SU-DHL-6 (cell line): ENCODE measurements at regions not wholly inside any gene's neighbourhood (a gene's known extent, or its start where the extent isn't known, plus 50 kb on each side); places are given as distances from the start of the nearest gene placed in this dataset.
"Not testable (repeated sequence)": the region's sequence is repeated elsewhere in the genome, so short reads cannot be mapped to it uniquely, and the experiment has no call there.

ENCODE experiments used
- H2AFZ ChIP-seq: fragments of 200-600 bp; sonication (generic); 2 replicates; pipeline ENCODE4 v1.6.1; 2014; ENCODE audit warnings: low read depth, mild to moderate bottlenecking, moderate library complexity, mixed read lengths, antibody characterized with exemption, low read length; ENCODE audit not compliant: severe bottlenecking
- H3F3A ChIP-seq: fragments of 200-600 bp; shearing (Covaris generic); 2 replicates; pipeline ENCODE4 v1.6.0; 2016; ENCODE audit warnings: antibody characterized with exemption, mild to moderate bottlenecking; ENCODE audit not compliant: insufficient read depth
- H3K27ac ChIP-seq: fragments of 200-600 bp; sonication (generic); 2 replicates; pipeline ENCODE4 v1.5.1; 2016; ENCODE audit warnings: low read depth, mild to moderate bottlenecking, low read length, moderate library complexity, mixed read lengths
- H3K27me3 ChIP-seq: fragments of 200-600 bp; sonication (generic), shearing (Covaris generic); 2 replicates; pipeline ENCODE4 v1.6.0; 2014; ENCODE audit warnings: mild to moderate bottlenecking, low read length
- H3K36me3 ChIP-seq: fragments of 200-600 bp; sonication (generic); 2 replicates; pipeline ENCODE4 v1.6.1; 2014; ENCODE audit warnings: mild to moderate bottlenecking, low read length, mixed read lengths
- H3K4me2 ChIP-seq: fragments of 300-600, 200-600 bp; shearing (Covaris generic), sonication (generic); 2 replicates; pipeline ENCODE4 v1.6.0; 2014; ENCODE audit warnings: low read length, low read depth, mild to moderate bottlenecking; ENCODE audit not compliant: poor library complexity, severe bottlenecking
- H3K4me3 ChIP-seq: fragments of 200-600 bp; sonication (generic); 2 replicates; pipeline ENCODE4 v1.5.1; 2014; ENCODE audit warnings: antibody characterized with exemption, low read length, mild to moderate bottlenecking, mixed read lengths; ENCODE audit not compliant: insufficient read depth, poor library complexity, severe bottlenecking
- H3K79me2 ChIP-seq: fragments of 200-600 bp; sonication (generic); 2 replicates; pipeline ENCODE4 v1.6.1; 2014; ENCODE audit warnings: mild to moderate bottlenecking, low read length, moderate library complexity; ENCODE audit not compliant: insufficient read depth
- H3K9ac ChIP-seq: fragments of 200-600 bp; sonication (generic); 2 replicates; pipeline ENCODE4 v1.7.0; 2014; ENCODE audit warnings: mild to moderate bottlenecking, low read length
- H3K9me2 ChIP-seq: fragments of 200-600 bp; sonication (generic); replicated peaks from 2 replicates; pipeline ENCODE4 v1.6.1; 2014; ENCODE audit warnings: low read length; ENCODE audit not compliant: insufficient read depth
- H3K9me3 ChIP-seq: fragments of 200-600 bp; sonication (generic); 2 replicates; pipeline ENCODE4 v1.6.1; 2014; ENCODE audit warnings: low read length, mixed read lengths; ENCODE audit not compliant: insufficient read depth
- H4K20me1 ChIP-seq: fragments of 200-600 bp; sonication (generic); 2 replicates; pipeline ENCODE4 v1.6.1; 2014; ENCODE audit warnings: low read depth, mild to moderate bottlenecking, antibody characterized with exemption, low read length, moderate library complexity, mixed read lengths
- EZH2phosphoT487 ChIP-seq: fragments of 200-600 bp; sonication (generic), shearing (Covaris generic); conservative IDR thresholded peaks from 2 replicates; pipeline ENCODE4 v1.6.1; 2018; ENCODE audit warnings: mild to moderate bottlenecking, antibody characterized with exemption, low read length, moderate library complexity, mixed read lengths
- TF ChIP-seq, protein P1 (sequence below): fragments of 200-600 bp; sonication (generic); IDR thresholded peaks from one replicate; pipeline ENCODE4 v1.5.1; 2017; ENCODE audit warnings: antibody characterized with exemption, mild to moderate bottlenecking, low read length, moderate library complexity; ENCODE audit not compliant: insufficient read depth, poor library complexity, severe bottlenecking

DNA sequence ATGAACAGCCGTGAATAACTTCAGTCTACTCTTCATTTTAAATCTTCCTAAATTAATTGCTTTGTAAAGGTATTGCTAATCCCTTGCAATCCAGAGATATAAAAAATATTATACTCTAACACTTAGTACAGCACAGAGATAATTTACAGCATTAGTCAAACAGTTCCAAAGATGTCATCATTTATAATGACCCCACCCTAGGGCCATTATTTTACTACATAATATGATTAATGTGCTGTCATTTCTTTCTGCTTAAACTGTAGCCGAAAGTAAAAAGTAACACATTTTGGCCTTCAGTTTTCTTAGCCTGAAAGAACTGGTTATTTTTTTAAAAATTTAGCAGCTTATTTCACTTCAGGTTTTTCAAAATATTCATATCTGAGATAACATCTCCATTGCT lies 256.3 kb upstream of the RFC3 start:
- no peak for TF ChIP-seq EZH2phosphoT487
- TF ChIP-seq, protein P1, sequence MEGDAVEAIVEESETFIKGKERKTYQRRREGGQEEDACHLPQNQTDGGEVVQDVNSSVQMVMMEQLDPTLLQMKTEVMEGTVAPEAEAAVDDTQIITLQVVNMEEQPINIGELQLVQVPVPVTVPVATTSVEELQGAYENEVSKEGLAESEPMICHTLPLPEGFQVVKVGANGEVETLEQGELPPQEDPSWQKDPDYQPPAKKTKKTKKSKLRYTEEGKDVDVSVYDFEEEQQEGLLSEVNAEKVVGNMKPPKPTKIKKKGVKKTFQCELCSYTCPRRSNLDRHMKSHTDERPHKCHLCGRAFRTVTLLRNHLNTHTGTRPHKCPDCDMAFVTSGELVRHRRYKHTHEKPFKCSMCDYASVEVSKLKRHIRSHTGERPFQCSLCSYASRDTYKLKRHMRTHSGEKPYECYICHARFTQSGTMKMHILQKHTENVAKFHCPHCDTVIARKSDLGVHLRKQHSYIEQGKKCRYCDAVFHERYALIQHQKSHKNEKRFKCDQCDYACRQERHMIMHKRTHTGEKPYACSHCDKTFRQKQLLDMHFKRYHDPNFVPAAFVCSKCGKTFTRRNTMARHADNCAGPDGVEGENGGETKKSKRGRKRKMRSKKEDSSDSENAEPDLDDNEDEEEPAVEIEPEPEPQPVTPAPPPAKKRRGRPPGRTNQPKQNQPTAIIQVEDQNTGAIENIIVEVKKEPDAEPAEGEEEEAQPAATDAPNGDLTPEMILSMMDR: no peak
- Histone ChIP-seq H4K20me1 (no peaks in the 10 kb centered on the region), H3K9me3 (no peaks in the 10 kb centered on the region), H3F3A (no peaks in the 10 kb centered on the region), H3K4me2 (no peak overlapping the region), H3K9me2 (no peaks in the 10 kb centered on the region), H3K36me3 (no peaks in the 10 kb centered on the region), H3K79me2 (no peaks in the 10 kb centered on the region), H3K4me3 (no peak overlapping the region), H3K27me3 (no peaks in the 10 kb centered on the region), H3K27ac (no peak overlapping the region), H2AFZ (no peak overlapping the region), H3K9ac (no peak overlapping the region)

DNA sequence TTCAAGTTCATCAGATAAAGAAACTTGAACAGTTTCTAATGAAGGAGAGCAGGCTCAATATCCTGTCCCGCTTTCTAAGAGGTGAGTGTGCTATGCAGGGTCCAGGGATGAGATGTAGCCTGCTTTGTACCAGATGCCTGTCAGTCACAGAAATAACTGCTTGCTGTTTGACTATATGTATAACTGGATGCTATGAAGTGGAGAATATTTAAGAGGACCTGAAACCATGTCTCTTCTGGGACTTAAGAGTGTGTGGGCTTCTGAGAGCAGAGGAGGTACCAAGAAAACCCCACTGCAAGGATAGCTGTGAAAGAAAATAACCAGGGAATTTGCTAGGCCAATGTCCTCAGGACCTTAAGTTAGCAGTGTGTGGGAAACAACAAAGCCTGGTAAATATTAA lies 246.3 kb upstream of the RFC3 start:
- H3K4me2 ChIP-seq: no peak overlapping the region
- TF ChIP-seq, protein P1: no peak
- TF ChIP-seq EZH2phosphoT487: no peak
- H3K9ac ChIP-seq: no peak overlapping the region
- H2AFZ ChIP-seq: no peak overlapping the region
- no peak overlapping the region for H3K27ac ChIP-seq
- no peaks in the 10 kb centered on the region for H3K36me3 ChIP-seq
- no peaks in the 10 kb centered on the region for H4K20me1 ChIP-seq
- no peaks in the 10 kb centered on the region for H3K9me2 ChIP-seq
- H3K79me2 ChIP-seq: no peaks in the 10 kb centered on the region
- H3F3A ChIP-seq: no peaks in the 10 kb centered on the region
- no peaks in the 10 kb centered on the region for H3K27me3 ChIP-seq
- no peak overlapping the region for H3K4me3 ChIP-seq
- H3K9me3 ChIP-seq: no peaks in the 10 kb centered on the region

DNA sequence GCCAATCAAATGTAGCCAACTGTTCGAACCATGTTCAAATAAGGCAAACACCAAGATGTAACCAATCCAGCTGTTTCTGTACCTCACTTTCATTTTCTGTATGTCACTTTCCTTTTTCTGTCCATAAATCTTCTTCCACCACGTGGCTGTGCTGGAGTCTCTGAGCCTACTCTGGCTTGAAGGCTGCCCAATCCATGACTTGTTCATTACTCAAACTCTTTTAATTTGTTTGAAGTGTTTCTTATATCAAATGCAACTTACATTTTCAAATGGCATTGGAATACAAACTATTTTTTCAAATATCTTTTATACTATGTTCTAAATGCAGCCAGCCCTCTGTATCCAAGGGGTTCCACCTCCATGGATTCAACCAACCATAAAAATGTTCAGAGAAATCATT lies 245.6 kb upstream of the RFC3 start:
- not testable (repeated sequence) for H2AFZ ChIP-seq, H3K9me2 ChIP-seq, H3K9ac ChIP-seq, H3K9me3 ChIP-seq, H3F3A ChIP-seq, H3K79me2 ChIP-seq, H3K4me3 ChIP-seq, H3K27me3 ChIP-seq, H3K36me3 ChIP-seq, H4K20me1 ChIP-seq, H3K27ac ChIP-seq, H3K4me2 ChIP-seq

DNA sequence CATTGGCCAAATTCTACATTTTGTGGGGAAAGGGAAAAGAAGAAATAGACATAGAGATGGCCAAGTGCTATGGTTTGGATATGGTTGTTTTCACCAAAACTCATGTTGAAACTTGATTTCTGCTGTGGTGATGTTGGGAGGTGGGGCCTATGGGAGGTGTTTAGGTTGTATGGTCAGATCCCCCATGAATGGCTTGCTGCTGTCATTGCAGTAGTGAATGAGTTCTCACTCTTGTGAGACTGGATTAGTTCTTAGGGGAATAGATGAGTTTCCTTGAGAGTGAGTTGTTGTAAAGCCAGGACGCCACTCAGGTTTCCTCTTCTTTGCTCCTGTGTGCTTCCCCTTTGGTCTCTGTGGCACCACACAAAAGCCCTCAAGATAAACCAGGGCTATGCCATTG lies 242.6 kb upstream of the RFC3 start:
- Histone ChIP-seq H3K9me2 (no peaks in the 10 kb centered on the region), H3F3A (no peaks in the 10 kb centered on the region), H3K27ac (no peak overlapping the region), H3K27me3 (no peaks in the 10 kb centered on the region), H3K9ac (no peak overlapping the region), H4K20me1 (no peaks in the 10 kb centered on the region), H3K4me3 (no peak overlapping the region), H3K79me2 (no peaks in the 10 kb centered on the region), H3K9me3 (no peaks in the 10 kb centered on the region), H3K4me2 (no peak overlapping the region), H3K36me3 (no peaks in the 10 kb centered on the region), H2AFZ (no peak overlapping the region)
- TF ChIP-seq, protein P1: no peak
- TF ChIP-seq EZH2phosphoT487: no peak
